ENCODE measurements at regions not wholly inside any gene's neighbourhood (a gene's known extent, or its start where the extent isn't known, plus 50 kb on each side); places are given as distances from the start of the nearest gene placed in this dataset.

DNA sequence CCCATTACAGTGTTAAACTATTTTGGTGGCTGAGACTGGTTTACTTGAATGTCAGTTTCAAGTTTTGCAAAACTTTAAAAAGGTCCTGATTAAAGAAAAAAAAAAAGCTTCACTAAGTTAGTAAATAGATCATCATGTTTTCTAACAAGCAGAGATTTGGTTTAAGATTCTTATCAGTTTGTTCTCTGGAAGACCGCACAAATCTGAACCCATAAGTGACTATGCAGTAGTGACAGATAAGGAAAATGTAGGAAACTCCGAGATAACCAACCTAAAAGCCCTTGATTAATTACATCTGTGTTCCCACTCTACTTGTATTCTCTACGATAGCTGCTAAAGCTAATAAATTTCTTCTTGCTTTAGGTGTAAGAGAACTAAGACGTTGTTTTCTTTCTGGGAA is 1799.8 kb upstream of the ADGRL3 start:
- TF ChIP-seq POLR2AphosphoS5 (IDR thresholded peaks at IDR 0.05; ENCODE audit: low read depth, low read length) = no peak
- TF ChIP-seq TAF1 (IDR thresholded peaks at IDR 0.05; ENCODE audit: borderline replicate concordance, insufficient read depth, low read length) = no peak
- TF ChIP-seq, protein P1, sequence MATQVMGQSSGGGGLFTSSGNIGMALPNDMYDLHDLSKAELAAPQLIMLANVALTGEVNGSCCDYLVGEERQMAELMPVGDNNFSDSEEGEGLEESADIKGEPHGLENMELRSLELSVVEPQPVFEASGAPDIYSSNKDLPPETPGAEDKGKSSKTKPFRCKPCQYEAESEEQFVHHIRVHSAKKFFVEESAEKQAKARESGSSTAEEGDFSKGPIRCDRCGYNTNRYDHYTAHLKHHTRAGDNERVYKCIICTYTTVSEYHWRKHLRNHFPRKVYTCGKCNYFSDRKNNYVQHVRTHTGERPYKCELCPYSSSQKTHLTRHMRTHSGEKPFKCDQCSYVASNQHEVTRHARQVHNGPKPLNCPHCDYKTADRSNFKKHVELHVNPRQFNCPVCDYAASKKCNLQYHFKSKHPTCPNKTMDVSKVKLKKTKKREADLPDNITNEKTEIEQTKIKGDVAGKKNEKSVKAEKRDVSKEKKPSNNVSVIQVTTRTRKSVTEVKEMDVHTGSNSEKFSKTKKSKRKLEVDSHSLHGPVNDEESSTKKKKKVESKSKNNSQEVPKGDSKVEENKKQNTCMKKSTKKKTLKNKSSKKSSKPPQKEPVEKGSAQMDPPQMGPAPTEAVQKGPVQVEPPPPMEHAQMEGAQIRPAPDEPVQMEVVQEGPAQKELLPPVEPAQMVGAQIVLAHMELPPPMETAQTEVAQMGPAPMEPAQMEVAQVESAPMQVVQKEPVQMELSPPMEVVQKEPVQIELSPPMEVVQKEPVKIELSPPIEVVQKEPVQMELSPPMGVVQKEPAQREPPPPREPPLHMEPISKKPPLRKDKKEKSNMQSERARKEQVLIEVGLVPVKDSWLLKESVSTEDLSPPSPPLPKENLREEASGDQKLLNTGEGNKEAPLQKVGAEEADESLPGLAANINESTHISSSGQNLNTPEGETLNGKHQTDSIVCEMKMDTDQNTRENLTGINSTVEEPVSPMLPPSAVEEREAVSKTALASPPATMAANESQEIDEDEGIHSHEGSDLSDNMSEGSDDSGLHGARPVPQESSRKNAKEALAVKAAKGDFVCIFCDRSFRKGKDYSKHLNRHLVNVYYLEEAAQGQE (IDR thresholded peaks at IDR 0.05; ENCODE audit: insufficient read depth in 1 of 2, low read depth in 2 of 2, low read length in 2 of 2) = no peak
- TF ChIP-seq SIN3A (IDR thresholded peaks at IDR 0.05; ENCODE audit: borderline replicate concordance, insufficient read depth, low read length) = no peak

Data from PFSK-1 (cell line).